ENCODE measurements at regions not wholly inside any gene's neighbourhood (a gene's known extent, or its start where the extent isn't known, plus 50 kb on each side); places are given as distances from the start of the nearest gene placed in this dataset.

GRCh38 chr16:85279402-85279801, 167.1 kb upstream of the CIBAR2 start:
- H3K4me3 ChIP-seq (ENCODE audit: low read depth, poor library complexity, severe bottlenecking): no peak overlapping the region
- no peak for TF ChIP-seq POLR2A (IDR thresholded peaks at IDR 0.05)
- TF ChIP-seq, protein P1, sequence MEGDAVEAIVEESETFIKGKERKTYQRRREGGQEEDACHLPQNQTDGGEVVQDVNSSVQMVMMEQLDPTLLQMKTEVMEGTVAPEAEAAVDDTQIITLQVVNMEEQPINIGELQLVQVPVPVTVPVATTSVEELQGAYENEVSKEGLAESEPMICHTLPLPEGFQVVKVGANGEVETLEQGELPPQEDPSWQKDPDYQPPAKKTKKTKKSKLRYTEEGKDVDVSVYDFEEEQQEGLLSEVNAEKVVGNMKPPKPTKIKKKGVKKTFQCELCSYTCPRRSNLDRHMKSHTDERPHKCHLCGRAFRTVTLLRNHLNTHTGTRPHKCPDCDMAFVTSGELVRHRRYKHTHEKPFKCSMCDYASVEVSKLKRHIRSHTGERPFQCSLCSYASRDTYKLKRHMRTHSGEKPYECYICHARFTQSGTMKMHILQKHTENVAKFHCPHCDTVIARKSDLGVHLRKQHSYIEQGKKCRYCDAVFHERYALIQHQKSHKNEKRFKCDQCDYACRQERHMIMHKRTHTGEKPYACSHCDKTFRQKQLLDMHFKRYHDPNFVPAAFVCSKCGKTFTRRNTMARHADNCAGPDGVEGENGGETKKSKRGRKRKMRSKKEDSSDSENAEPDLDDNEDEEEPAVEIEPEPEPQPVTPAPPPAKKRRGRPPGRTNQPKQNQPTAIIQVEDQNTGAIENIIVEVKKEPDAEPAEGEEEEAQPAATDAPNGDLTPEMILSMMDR (IDR thresholded peaks at IDR 0.05): no peak
- 79 to 100% methylated on average over 4 of the region's 4 CpGs for WGBS, 2 donors
- DNase-seq (ENCODE audit: low spot score in 2 of 2): no peak
- intact Hi-C loops (cut with DNase I; ENCODE audit: low total_unique reads): no loop called here

DNA sequence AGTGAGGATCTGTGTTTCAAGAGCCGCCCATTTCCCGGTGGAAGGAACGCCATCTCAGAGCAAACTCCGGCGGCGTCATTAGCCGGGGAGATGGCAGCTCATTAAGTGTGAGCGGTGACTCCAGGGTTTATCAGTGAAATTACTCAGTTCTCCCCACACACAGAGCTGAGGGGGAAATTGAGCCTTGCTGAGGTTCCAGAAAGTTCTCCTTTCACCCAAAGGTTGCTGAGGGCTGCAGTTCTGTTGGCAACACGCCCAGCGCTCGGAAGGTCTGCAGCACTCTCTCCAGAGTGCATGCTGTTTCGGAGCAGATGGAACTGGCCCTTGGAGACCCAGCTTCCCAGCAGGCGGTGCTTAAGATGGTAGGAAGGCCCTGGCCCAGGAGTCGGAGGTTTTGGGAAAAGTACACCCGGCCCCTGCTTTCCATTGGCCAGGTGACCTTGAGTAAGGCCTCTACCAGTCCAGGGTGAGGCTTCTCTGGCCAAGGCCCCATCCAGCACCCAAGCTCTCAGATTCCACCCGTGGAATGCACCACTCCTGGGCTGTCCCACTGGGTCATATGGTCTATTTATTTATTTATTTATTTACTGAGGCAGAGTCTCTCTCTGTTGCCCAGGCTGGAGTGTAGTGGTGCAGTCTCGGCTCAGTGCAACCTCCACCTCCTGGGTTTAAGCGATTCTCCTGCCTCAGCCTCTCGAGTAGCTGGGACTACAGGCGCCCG, 167.7 kb upstream of the CIBAR2 start:
- no peak overlapping the region for H3K4me3 ChIP-seq (ENCODE audit: low read depth, poor library complexity, severe bottlenecking)
- intact Hi-C loops (cut with DNase I; ENCODE audit: low total_unique reads): no loop called here
- TF ChIP-seq, protein P1 (IDR thresholded peaks at IDR 0.05): no peak
- TF ChIP-seq POLR2A (IDR thresholded peaks at IDR 0.05): no peak
- no peak for DNase-seq (ENCODE audit: low spot score in 2 of 2)
- WGBS, 2 donors: 92% methylated on average over 21 of the region's 21 CpGs

DNA sequence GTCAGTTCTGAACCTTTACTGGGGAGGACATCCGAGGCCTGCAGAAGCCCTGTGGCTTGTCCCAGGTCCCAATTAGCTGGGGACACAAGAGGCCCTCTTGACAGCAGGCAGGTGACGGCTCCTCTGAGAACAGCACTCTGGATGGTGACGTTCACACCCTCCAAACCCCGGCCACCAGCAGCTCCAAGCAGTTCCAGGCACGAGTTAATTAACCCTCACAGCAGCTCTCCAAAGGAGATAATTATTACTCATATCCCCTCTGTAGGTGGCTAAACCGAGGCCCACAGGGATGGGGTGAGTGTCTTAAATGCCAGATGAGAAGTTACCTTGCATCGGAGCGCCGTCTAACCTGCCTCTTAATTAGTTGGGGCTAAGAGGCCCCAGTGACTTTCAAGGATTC, 168.9 kb upstream of the CIBAR2 start:
- TF ChIP-seq, protein P1 (IDR thresholded peaks at IDR 0.05): no peak
- TF ChIP-seq POLR2A (IDR thresholded peaks at IDR 0.05): no peak
- WGBS, 2 donors: 89 to 90% methylated on average over 9 of the region's 9 CpGs
- intact Hi-C loops (cut with DNase I; ENCODE audit: low total_unique reads): no loop called here
- no peak overlapping the region for H3K4me3 ChIP-seq (ENCODE audit: low read depth, poor library complexity, severe bottlenecking)
- no peak for DNase-seq (ENCODE audit: low spot score in 2 of 2)

DNA sequence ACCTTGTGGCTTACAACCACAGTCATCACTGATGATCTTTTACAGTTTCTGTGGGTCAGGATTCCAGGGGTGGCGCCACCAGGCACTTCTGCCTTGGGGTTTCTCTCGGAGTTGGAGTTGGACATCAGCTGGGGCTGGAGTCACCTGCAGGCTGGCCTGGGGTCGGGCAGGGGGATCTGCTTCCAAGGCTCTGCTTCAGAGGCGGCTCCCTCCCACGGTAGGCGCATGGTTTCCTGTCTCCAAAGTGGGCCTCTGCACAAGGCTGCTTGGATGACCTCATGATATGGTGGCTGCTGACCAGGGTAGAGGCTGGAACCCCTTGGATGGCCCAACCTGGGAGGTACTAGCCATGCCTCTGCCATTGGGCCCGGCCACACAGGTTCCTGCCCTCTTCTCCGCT, 170.6 kb upstream of the CIBAR2 start:
- no peak overlapping the region for H3K4me3 ChIP-seq (ENCODE audit: low read depth, poor library complexity, severe bottlenecking)
- WGBS, 2 donors: 96 to 99% methylated on average over 8 of the region's 8 CpGs
- intact Hi-C loops (cut with DNase I; ENCODE audit: low total_unique reads): no loop called here
- TF ChIP-seq POLR2A (IDR thresholded peaks at IDR 0.05): no peak
- TF ChIP-seq, protein P1 (IDR thresholded peaks at IDR 0.05): no peak
- DNase-seq (ENCODE audit: low spot score in 2 of 2): no peak

GRCh38 chr16:85283305-85284050, 171.2 kb upstream of the CIBAR2 start:
- WGBS, 2 donors: 90 to 96% methylated on average over 19 to 21 of the region's 22 CpGs
- intact Hi-C loops (cut with DNase I; ENCODE audit: low total_unique reads): no loop called here
- DNase-seq (ENCODE audit: low spot score in 2 of 2): no peak
- no peak for TF ChIP-seq POLR2A (IDR thresholded peaks at IDR 0.05)
- TF ChIP-seq, protein P1 (IDR thresholded peaks at IDR 0.05): no peak
- H3K4me3 ChIP-seq (ENCODE audit: low read depth, poor library complexity, severe bottlenecking): no peak overlapping the region

Data from lower leg skin (tissue), 4 donors.